T-cell (primary cell): ENCODE measurements at regions not wholly inside any gene's neighbourhood (a gene's known extent, or its start where the extent isn't known, plus 50 kb on each side); places are given as distances from the start of the nearest gene placed in this dataset.
A peak's percentile ranks its signal among the peaks of the same experiment; 100 is the strongest.

Experiments used
- ATAC-seq, 4 experiments: fragments of 200-7000 bp in 3 of 4; fragments of 150-1000 bp in 1 of 4; cut with Tn5 transposase; replicated peaks in 1 of 4; 1 replicate in 3 of 4; 2 replicates in 1 of 4; pipeline ENCODE4 v1.10.0; 2021; ENCODE audit warnings: moderate library complexity in 3 of 4, mild to moderate bottlenecking in 2 of 4, moderate number of reproducible peaks in 1 of 4
- CTCF ChIA-PET, 2 donors: fragments of 300-600 bp; sonication (Branson Sonifier 250); formaldehyde crosslinking; loops; one replicate each; lab custom pipeline; 2022; ENCODE audit warnings: antibody characterized with exemption in 2 of 2; lab: Charles Lee
- POLR2A ChIA-PET, 2 donors: fragments of 300-600 bp; sonication (Branson Sonifier 250); formaldehyde crosslinking; loops; one replicate each; lab custom pipeline; 2022; ENCODE audit warnings: antibody characterized with exemption in 2 of 2; lab: Charles Lee
- DNase-seq, 35 experiments: peaks; one replicate each; pipeline versions ENCODE4 v3.0.0 to v3.0.0-alpha.2; 2013 to 2023
- H3K27ac ChIP-seq: one replicate; pipeline ENCODE4 v1.5.1; 2013; ENCODE audit warnings: low read length
- H3K27me3 ChIP-seq, 2 experiments: replicated peaks in 1 of 2; 1 replicate in 1 of 2; 2 replicates in 1 of 2; pipeline versions ENCODE4 v1.6.1 to v1.7.0; 2013; ENCODE audit warnings: low read length in 1 of 2, mixed read lengths in 1 of 2; ENCODE audit not compliant: control insufficient read depth in 2 of 2, insufficient read depth in 2 of 2; ENCODE audit errors: extremely low read depth in 1 of 2
- H3K36me3 ChIP-seq, 2 donors: 1 replicate in 1 of 2; 2 replicates in 1 of 2; pipeline versions ENCODE4 v1.6.1 to v1.7.0; 2013; ENCODE audit warnings: low read length in 1 of 2; ENCODE audit not compliant: control insufficient read depth in 2 of 2, insufficient read depth in 1 of 2; ENCODE audit errors: extremely low read depth in 1 of 2
- H3K4me1 ChIP-seq, 2 experiments: 1 replicate in 1 of 2; 2 replicates in 1 of 2; pipeline versions ENCODE4 v1.6.1 to v1.7.0; 2013; ENCODE audit warnings: low read length in 2 of 2, mixed read lengths in 1 of 2; ENCODE audit not compliant: insufficient read depth in 2 of 2, control insufficient read depth in 1 of 2; ENCODE audit errors: extremely low read depth in 1 of 2
- H3K4me3 ChIP-seq, 2 donors: 1 replicate in 1 of 2; 2 replicates in 1 of 2; pipeline versions ENCODE4 v1.5.1 to v1.7.0; 2013; ENCODE audit warnings: mild to moderate bottlenecking in 2 of 2, low read length in 1 of 2, moderate library complexity in 1 of 2; ENCODE audit not compliant: control insufficient read depth in 1 of 2; ENCODE audit errors: extremely low read depth in 1 of 2
- H3K9me3 ChIP-seq: 2 replicates; pipeline ENCODE4 v1.7.0; 2013
- H3K27ac Mint-ChIP-seq, 2 donors: one replicate each; pipeline ENCODE4 v1.8.0; 2020 to 2021; ENCODE audit warnings: mild to moderate bottlenecking in 2 of 2, mixed read lengths in 2 of 2
- H3K27me3 Mint-ChIP-seq, 2 donors: one replicate each; pipeline ENCODE4 v1.8.0; 2021 to 2022; ENCODE audit warnings: mixed read lengths in 2 of 2
- H3K36me3 Mint-ChIP-seq: one replicate; pipeline ENCODE4 v1.8.0; 2021; ENCODE audit warnings: mixed read lengths
- H3K4me1 Mint-ChIP-seq, 3 donors: one replicate each; pipeline ENCODE4 v1.8.0; 2020 to 2022; ENCODE audit warnings: mixed read lengths in 3 of 3, mild to moderate bottlenecking in 1 of 3
- H3K4me3 Mint-ChIP-seq, 3 donors: one replicate each; pipeline ENCODE4 v1.8.0; 2020 to 2022; ENCODE audit warnings: mild to moderate bottlenecking in 3 of 3, mixed read lengths in 3 of 3, moderate library complexity in 3 of 3
- H3K9me3 Mint-ChIP-seq, 3 donors: one replicate each; pipeline ENCODE4 v1.8.0; 2020 to 2022; ENCODE audit warnings: mixed read lengths in 3 of 3
- WGBS: methylation state at CpG from one replicate; pipeline ENCODE4 v1.1.5; 2013; ENCODE audit warnings: missing lambda C conversion rate; ENCODE audit not compliant: insufficient coverage; 5-methylcytosine and 5-hydroxymethylcytosine counted together

GRCh38 chr13:61901946-61902541, 486.4 kb upstream of the PCDH20 start:
- Histone ChIP-seq H3K27me3 (no peaks in the 10 kb centered on the region), H3K9me3 (no peaks in the 10 kb centered on the region), H3K4me3 (no peak overlapping the region), H3K27ac (no peak overlapping the region), H3K36me3 (no peaks in the 10 kb centered on the region), H3K4me1 (no peaks in the 10 kb centered on the region)
- Mint-ChIP-seq H3K4me1 (no peaks in the 10 kb centered on the region), H3K9me3 (peaks cover 3 to 5% (median 4%) of the 10 kb centered on the region in 3 donors), H3K4me3 (no peak overlapping the region), H3K27ac (no peak overlapping the region), H3K36me3 (no peaks in the 10 kb centered on the region), H3K27me3 (no peaks in the 10 kb centered on the region)
- ATAC-seq (no peak), DNase-seq (no peak)
- ChIA-PET CTCF (no interaction called here), POLR2A (no interaction called here)

- no peaks in the 10 kb centered on the region for H3K27me3 Mint-ChIP-seq
- ChIA-PET CTCF (no interaction called here), POLR2A (no interaction called here)
- Histone ChIP-seq H3K9me3 (no peaks in the 10 kb centered on the region), H3K4me1 (no peaks in the 10 kb centered on the region), H3K27ac (no peak overlapping the region), H3K36me3 (no peaks in the 10 kb centered on the region), H3K4me3 (no peak overlapping the region), H3K27me3 (no peaks in the 10 kb centered on the region)
- H3K27ac Mint-ChIP-seq = no peak overlapping the region
- no peaks in the 10 kb centered on the region for H3K36me3 Mint-ChIP-seq
- H3K9me3 Mint-ChIP-seq = peaks cover 0 to 7% (median 4%) of the 10 kb centered on the region in 3 donors
- ATAC-seq (no peak), DNase-seq (no peak)
- H3K4me3 Mint-ChIP-seq = no peak overlapping the region
- H3K4me1 Mint-ChIP-seq = no peaks in the 10 kb centered on the region
- WGBS = 80% methylated on average over 1 of the region's 3 CpGs
These were observed 484.4 kb upstream of the PCDH20 start for GRCh38 chr13:61900033-61900432.

- Histone ChIP-seq H3K27ac (no peak overlapping the region), H3K27me3 (no peaks in the 10 kb centered on the region), H3K4me1 (no peaks in the 10 kb centered on the region), H3K9me3 (no peaks in the 10 kb centered on the region), H3K36me3 (no peaks in the 10 kb centered on the region), H3K4me3 (no peak overlapping the region)
- Mint-ChIP-seq H3K27me3 (no peaks in the 10 kb centered on the region), H3K4me1 (no peaks in the 10 kb centered on the region), H3K9me3 (peaks cover 5 to 7% (median 7%) of the 10 kb centered on the region in 3 donors), H3K36me3 (no peaks in the 10 kb centered on the region), H3K27ac (no peak overlapping the region), H3K4me3 (no peak overlapping the region)
- no CpG with 5 or more reads among the region's 2 CpGs for whole genome bisulfite sequencing
- ATAC-seq (no peak), DNase-seq (no peak)
- ChIA-PET POLR2A (no interaction called here), CTCF (no interaction called here)
These were observed 482.6 kb upstream of the PCDH20 start for GRCh38 chr13:61898207-61898606.

GRCh38 chr13:61891401-61891800, 475.8 kb upstream of the PCDH20 start:
- Mint-ChIP-seq H3K4me3 (no peak overlapping the region), H3K27me3 (no peaks in the 10 kb centered on the region), H3K9me3 (peaks cover 3 to 9% (median 6%) of the 10 kb centered on the region in 3 donors), H3K27ac (no peak overlapping the region), H3K4me1 (no peaks in the 10 kb centered on the region), H3K36me3 (no peaks in the 10 kb centered on the region)
- Histone ChIP-seq H3K27ac (no peak overlapping the region), H3K4me1 (no peaks in the 10 kb centered on the region), H3K27me3 (no peaks in the 10 kb centered on the region), H3K4me3 (no peak overlapping the region), H3K9me3 (no peaks in the 10 kb centered on the region), H3K36me3 (no peaks in the 10 kb centered on the region)
- POLR2A ChIA-PET = no interaction called here
- DNase-seq (no peak), ATAC-seq (no peak)
- CTCF ChIA-PET = no interaction called here

GRCh38 chr13:61884830-61885229, 469.2 kb upstream of the PCDH20 start:
- peaks cover 0 to 5% (median 0%) of the 10 kb centered on the region in 3 donors for H3K9me3 Mint-ChIP-seq
- Histone ChIP-seq H3K27ac (no peak overlapping the region), H3K36me3 (no peaks in the 10 kb centered on the region), H3K4me1 (no peaks in the 10 kb centered on the region), H3K9me3 (no peaks in the 10 kb centered on the region), H3K27me3 (no peaks in the 10 kb centered on the region), H3K4me3 (no peak overlapping the region)
- DNase-seq (no peak), ATAC-seq (no peak)
- no peak overlapping the region for H3K4me3 Mint-ChIP-seq
- ChIA-PET CTCF (no interaction called here), POLR2A (no interaction called here)
- 88% methylated on average over 4 of the region's 4 CpGs for WGBS
- H3K27me3 Mint-ChIP-seq = no peaks in the 10 kb centered on the region
- H3K36me3 Mint-ChIP-seq = no peaks in the 10 kb centered on the region
- H3K27ac Mint-ChIP-seq = no peak overlapping the region
- no peaks in the 10 kb centered on the region for H3K4me1 Mint-ChIP-seq

- Mint-ChIP-seq H3K9me3 (peaks cover 19 to 29% (median 19%) of the 10 kb centered on the region in 3 donors), H3K36me3 (no peaks in the 10 kb centered on the region), H3K4me1 (no peaks in the 10 kb centered on the region), H3K27ac (no peak overlapping the region), H3K4me3 (no peak overlapping the region), H3K27me3 (no peaks in the 10 kb centered on the region)
- H3K4me1 ChIP-seq = no peaks in the 10 kb centered on the region
- H3K27ac ChIP-seq = no peak overlapping the region
- ATAC-seq = no peak
- POLR2A ChIA-PET = no interaction called here
- H3K27me3 ChIP-seq = no peaks in the 10 kb centered on the region
- H3K4me3 ChIP-seq = no peak overlapping the region
- WGBS = 9% methylated on average over 1 of the region's 3 CpGs
- H3K9me3 ChIP-seq = no peaks in the 10 kb centered on the region
- DNase-seq = peak in 1 of 35 experiments; percentile 18
- CTCF ChIA-PET = no interaction called here
- no peaks in the 10 kb centered on the region for H3K36me3 ChIP-seq
These were observed 465.1 kb upstream of the PCDH20 start for GRCh38 chr13:61880578-61881283.
